Tibial nerve (tissue), 4 donors: ENCODE measurements at regions not wholly inside any gene's neighbourhood (a gene's known extent, or its start where the extent isn't known, plus 50 kb on each side); places are given as distances from the start of the nearest gene placed in this dataset.

Experiments used
- EP300 ChIP-seq, 2 donors: sonication (generic); formaldehyde crosslinking; IDR thresholded peaks; one replicate each; pipeline ENCODE4 v1.6.1; 2017; ENCODE audit warnings: antibody characterized with exemption in 2 of 2, mild to moderate bottlenecking in 1 of 2
- TF ChIP-seq, protein P1 (sequence below), 5 experiments: fragments of 200-600 bp in 3 of 5; fragments of 450-650 bp in 2 of 5; sonication (generic) in 3 of 5; IDR thresholded peaks; one replicate each; pipeline ENCODE4 v1.5.1; 2016 to 2019; ENCODE audit warnings: antibody characterized with exemption in 5 of 5, mild to moderate bottlenecking in 3 of 5, moderate library complexity in 2 of 5

DNA sequence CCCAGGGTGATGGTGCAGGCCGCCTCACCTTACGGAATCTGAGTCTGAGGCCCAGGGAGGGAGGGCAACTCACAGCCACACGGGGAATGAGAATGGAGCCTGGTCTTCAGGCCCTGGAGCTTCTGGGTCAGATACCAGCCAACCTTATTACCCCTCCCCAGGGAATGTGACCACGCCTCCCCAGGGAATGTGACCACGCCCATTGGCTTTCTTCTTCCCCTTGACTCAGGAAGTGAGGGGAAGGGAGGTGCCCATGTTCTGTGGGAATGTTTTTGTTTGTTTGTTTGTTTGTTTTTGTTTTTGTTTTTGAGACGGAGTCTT lies 57.5 kb upstream of the RBFOX2 start:
- TF ChIP-seq, protein P1, sequence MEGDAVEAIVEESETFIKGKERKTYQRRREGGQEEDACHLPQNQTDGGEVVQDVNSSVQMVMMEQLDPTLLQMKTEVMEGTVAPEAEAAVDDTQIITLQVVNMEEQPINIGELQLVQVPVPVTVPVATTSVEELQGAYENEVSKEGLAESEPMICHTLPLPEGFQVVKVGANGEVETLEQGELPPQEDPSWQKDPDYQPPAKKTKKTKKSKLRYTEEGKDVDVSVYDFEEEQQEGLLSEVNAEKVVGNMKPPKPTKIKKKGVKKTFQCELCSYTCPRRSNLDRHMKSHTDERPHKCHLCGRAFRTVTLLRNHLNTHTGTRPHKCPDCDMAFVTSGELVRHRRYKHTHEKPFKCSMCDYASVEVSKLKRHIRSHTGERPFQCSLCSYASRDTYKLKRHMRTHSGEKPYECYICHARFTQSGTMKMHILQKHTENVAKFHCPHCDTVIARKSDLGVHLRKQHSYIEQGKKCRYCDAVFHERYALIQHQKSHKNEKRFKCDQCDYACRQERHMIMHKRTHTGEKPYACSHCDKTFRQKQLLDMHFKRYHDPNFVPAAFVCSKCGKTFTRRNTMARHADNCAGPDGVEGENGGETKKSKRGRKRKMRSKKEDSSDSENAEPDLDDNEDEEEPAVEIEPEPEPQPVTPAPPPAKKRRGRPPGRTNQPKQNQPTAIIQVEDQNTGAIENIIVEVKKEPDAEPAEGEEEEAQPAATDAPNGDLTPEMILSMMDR (IDR thresholded peaks at IDR 0.05): no peak
- no peak for TF ChIP-seq EP300 (IDR thresholded peaks at IDR 0.05)
